ENCODE measurements at regions not wholly inside any gene's neighbourhood (a gene's known extent, or its start where the extent isn't known, plus 50 kb on each side); places are given as distances from the start of the nearest gene placed in this dataset.

DNA sequence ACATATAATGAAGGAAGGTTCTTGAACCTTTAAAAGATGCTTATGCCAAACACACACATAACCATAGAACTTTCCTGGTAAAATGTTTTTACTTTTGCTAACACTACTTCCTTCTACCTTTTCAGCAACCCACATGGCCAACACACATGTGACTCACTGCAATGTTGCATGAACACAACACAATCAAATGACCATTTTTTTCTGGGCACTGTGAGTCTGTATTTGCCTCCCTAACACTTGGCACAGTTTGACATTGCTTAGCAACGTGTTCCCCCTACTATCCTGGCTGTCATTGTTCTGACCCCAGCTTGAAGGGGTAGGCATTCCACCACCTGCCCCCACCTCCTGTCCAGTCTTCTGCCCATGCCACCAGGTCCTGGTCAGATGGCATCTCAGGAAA lies 169.4 kb upstream of the PRNP start:
- ChIA-PET CTCF (ENCODE audit: partially characterized antibody) (interaction anchor here (0.8 kb wide), 1 partner anchor 266 kb away, joined by 3 read pairs; no protein-coding TSS in a partner anchor), POLR2A (ENCODE audit: partially characterized antibody) (no interaction called here)
- H2AK5ac ChIP-seq (ENCODE audit: low read depth, low read length): no peak overlapping the region
- H4K5ac ChIP-seq (ENCODE audit: insufficient read length, low read depth, low read length): no peak overlapping the region
- TF ChIP-seq, protein P1, sequence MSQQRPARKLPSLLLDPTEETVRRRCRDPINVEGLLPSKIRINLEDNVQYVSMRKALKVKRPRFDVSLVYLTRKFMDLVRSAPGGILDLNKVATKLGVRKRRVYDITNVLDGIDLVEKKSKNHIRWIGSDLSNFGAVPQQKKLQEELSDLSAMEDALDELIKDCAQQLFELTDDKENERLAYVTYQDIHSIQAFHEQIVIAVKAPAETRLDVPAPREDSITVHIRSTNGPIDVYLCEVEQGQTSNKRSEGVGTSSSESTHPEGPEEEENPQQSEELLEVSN (IDR thresholded peaks at IDR 0.05): no peak
- TF ChIP-seq CHD2 (IDR thresholded peaks at IDR 0.05; ENCODE audit: low read length): no peak
- TF ChIP-seq HDAC2 (IDR thresholded peaks at IDR 0.05; ENCODE audit: borderline replicate concordance in 1 of 2, low read depth in 2 of 2, low read length in 2 of 2): no peak
- TF ChIP-seq PHF8 (conservative IDR thresholded peaks at IDR 0.05; ENCODE audit: low read depth, low read length): no peak
- TF ChIP-seq POU5F1 (IDR thresholded peaks at IDR 0.05; ENCODE audit: low read depth, low read length): no peak
- no peak for TF ChIP-seq CHD1 (IDR thresholded peaks at IDR 0.05; ENCODE audit: low read depth, low read length)
- no peak for TF ChIP-seq FOSL1 (IDR thresholded peaks at IDR 0.05; ENCODE audit: insufficient read depth, low read depth, low read length)
- TF ChIP-seq SUZ12 (IDR thresholded peaks at IDR 0.05; ENCODE audit: low read length): no peak
- no peak for TF ChIP-seq BCL11A (IDR thresholded peaks at IDR 0.05; ENCODE audit: low read depth in 2 of 2, low read length in 2 of 2)
- no peak for TF ChIP-seq GABPA (IDR thresholded peaks at IDR 0.05; ENCODE audit: borderline replicate concordance, insufficient read depth, low read length)
- FAIRE-seq (no peak), DNase-seq (ENCODE audit: low read depth in 1 of 2, low spot score in 2 of 2) (no peak)
- H3K4me1 ChIP-seq (replicated peaks in 1 of 4; ENCODE audit: control insufficient read depth in 3 of 4, insufficient read depth in 4 of 4, low read length in 3 of 4): no peaks in the 10 kb centered on the region
- no peak overlapping the region for H3K9ac ChIP-seq (replicated peaks in 1 of 4; ENCODE audit: extremely low read depth in 1 of 4, low read depth in 3 of 4, low read length in 3 of 4)
- H3K36me3 ChIP-seq (ENCODE audit: control insufficient read depth in 2 of 4, insufficient read depth in 4 of 4, low read length in 3 of 4): no peaks in the 10 kb centered on the region
- H2BK12ac ChIP-seq (ENCODE audit: low read depth, low read length): no peak overlapping the region
- H3K4me2 ChIP-seq (ENCODE audit: insufficient read depth in 1 of 2, low read depth in 2 of 2, low read length in 2 of 2): no peak overlapping the region
- no peak overlapping the region for H4K8ac ChIP-seq (ENCODE audit: extremely low read depth, insufficient read depth, low read length)
- H4K91ac ChIP-seq (replicated peaks; ENCODE audit: insufficient read length, low read length): no peak overlapping the region
- H3K14ac ChIP-seq (ENCODE audit: insufficient read length): no peak overlapping the region
- 100% methylated on average over 1 of the region's 1 CpG; no CpG with 5 or more reads in 1 of the 2 experiments for WGBS, 2 experiments (ENCODE audit: extremely low coverage in 1 of 2, insufficient coverage in 1 of 2, insufficient read length in 1 of 2, insufficient replicate concordance in 2 of 2, low coverage in 1 of 2, low lambda C conversion rate in 2 of 2, missing lambda C conversion rate in 1 of 2)
- H3K9me3 ChIP-seq (ENCODE audit: insufficient read depth in 2 of 2, low read depth in 1 of 2, low read length in 1 of 2): no peaks in the 10 kb centered on the region
- no peak overlapping the region for H2BK5ac ChIP-seq (ENCODE audit: low read depth, low read length)
- H3K18ac ChIP-seq (ENCODE audit: extremely low read depth, low read length): no peak overlapping the region
- no peak overlapping the region for H3K23ac ChIP-seq (ENCODE audit: insufficient read length)
- H4K20me1 ChIP-seq (replicated peaks in 1 of 2; ENCODE audit: control insufficient read depth in 1 of 2, insufficient read depth in 2 of 2, low read length in 2 of 2): no peaks in the 10 kb centered on the region
- no peak overlapping the region for H2BK15ac ChIP-seq (ENCODE audit: low read length)
- no peaks in the 10 kb centered on the region for H3K27me3 ChIP-seq (replicated peaks in 1 of 4; ENCODE audit: control insufficient read depth in 3 of 4, extremely low read depth in 1 of 4, insufficient read depth in 3 of 4, low read length in 3 of 4)
- no peak overlapping the region for H2BK20ac ChIP-seq (ENCODE audit: low read length)
- no peak overlapping the region for H2BK120ac ChIP-seq (replicated peaks; ENCODE audit: low read depth, low read length)
- H3K4me3 ChIP-seq (ENCODE audit: extremely low read depth in 1 of 4, insufficient read depth in 2 of 4, low read depth in 3 of 4, low read length in 4 of 4): no peak overlapping the region
- H3K23me2 ChIP-seq (ENCODE audit: low read depth, low read length): peaks cover 3% of the 10 kb centered on the region; the same call in 1 of the 2 replicates
- H3K79me1 ChIP-seq (ENCODE audit: low read depth, low read length): no peaks in the 10 kb centered on the region
- H3K27ac ChIP-seq (ENCODE audit: low read depth, low read length): no peak overlapping the region
- 0 out of 2 replicates have a peak overlapping the region, but pooled peaks have one; percentile 51 for H2AFZ ChIP-seq (ENCODE audit: low read length)
- no peak overlapping the region for H3K4ac ChIP-seq (replicated peaks; ENCODE audit: insufficient read length, low read depth, low read length)
- H3K79me2 ChIP-seq (ENCODE audit: control insufficient read depth in 1 of 2, insufficient read depth in 2 of 2, low read length in 2 of 2): no peaks in the 10 kb centered on the region
- no peak overlapping the region for H3K56ac ChIP-seq (replicated peaks; ENCODE audit: insufficient read length, low read depth, low read length)

Measured in H1 (cell line).